ENCODE measurements at regions not wholly inside any gene's neighbourhood (a gene's known extent, or its start where the extent isn't known, plus 50 kb on each side); places are given as distances from the start of the nearest gene placed in this dataset.

DNA sequence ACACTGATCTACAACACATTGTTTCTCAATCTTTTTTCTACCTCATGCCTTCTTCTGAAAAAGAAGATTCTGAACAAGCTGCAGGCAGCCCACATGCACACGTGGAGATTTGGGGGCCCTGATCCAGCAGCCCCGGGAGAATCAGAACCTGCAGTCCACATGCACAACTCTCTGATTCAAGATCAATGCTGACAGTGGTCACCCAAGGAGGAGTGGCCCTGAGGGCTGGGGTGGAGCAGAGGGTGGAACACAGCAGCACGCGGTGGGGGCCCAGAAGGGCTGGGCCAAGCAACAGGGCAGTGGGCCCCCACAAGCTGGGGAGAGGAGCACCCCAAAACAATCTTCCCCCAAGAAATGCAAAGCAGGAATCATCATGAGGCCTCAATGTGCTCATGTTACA, 202.1 kb upstream of the NSMCE3 start:
- Histone ChIP-seq H3K4me2 (ENCODE audit: insufficient read depth in 1 of 2, low read depth in 2 of 2, low read length in 2 of 2) (no peak overlapping the region), H2AK5ac (ENCODE audit: low read depth, low read length) (no peak overlapping the region), H3K14ac (ENCODE audit: insufficient read length) (no peak overlapping the region), H2AFZ (ENCODE audit: low read length) (no peak overlapping the region), H3K27me3 (replicated peaks in 1 of 4; ENCODE audit: control insufficient read depth in 3 of 4, extremely low read depth in 1 of 4, insufficient read depth in 3 of 4, low read length in 3 of 4) (no peaks in the 10 kb centered on the region), H2BK12ac (ENCODE audit: low read depth, low read length) (no peak overlapping the region), H3K56ac (replicated peaks; ENCODE audit: insufficient read length, low read depth, low read length) (no peak overlapping the region), H4K91ac (replicated peaks; ENCODE audit: insufficient read length, low read length) (no peak overlapping the region), H3K23me2 (ENCODE audit: low read depth, low read length) (no peaks in the 10 kb centered on the region), H4K20me1 (replicated peaks in 1 of 2; ENCODE audit: control insufficient read depth in 1 of 2, insufficient read depth in 2 of 2, low read length in 2 of 2) (peaks cover 0 to 2% of the 10 kb centered on the region in 2 experiments), H4K8ac (ENCODE audit: extremely low read depth, insufficient read depth, low read length) (no peak overlapping the region), H4K5ac (ENCODE audit: insufficient read length, low read depth, low read length) (no peak overlapping the region), H2BK5ac (ENCODE audit: low read depth, low read length) (no peak overlapping the region; the same call in 1 of the 2 replicates), H3K23ac (ENCODE audit: insufficient read length) (no peak overlapping the region), H3K36me3 (ENCODE audit: control insufficient read depth in 2 of 4, insufficient read depth in 4 of 4, low read length in 3 of 4) (no peaks in the 10 kb centered on the region), H3K9me3 (ENCODE audit: insufficient read depth in 2 of 2, low read depth in 1 of 2, low read length in 1 of 2) (no peaks in the 10 kb centered on the region), H3K4ac (replicated peaks; ENCODE audit: insufficient read length, low read depth, low read length) (no peak overlapping the region), H3K79me2 (ENCODE audit: control insufficient read depth in 1 of 2, insufficient read depth in 2 of 2, low read length in 2 of 2) (no peaks in the 10 kb centered on the region; a peak in 1 of 4 replicates), H3K4me3 (ENCODE audit: extremely low read depth in 1 of 4, insufficient read depth in 2 of 4, low read depth in 3 of 4, low read length in 4 of 4) (no peak overlapping the region), H2BK15ac (ENCODE audit: low read length) (no peak overlapping the region), H3K18ac (ENCODE audit: extremely low read depth, low read length) (no peak overlapping the region; the same call in 1 of the 2 replicates), H3K9ac (replicated peaks in 1 of 4; ENCODE audit: extremely low read depth in 1 of 4, low read depth in 3 of 4, low read length in 3 of 4) (no peak overlapping the region), H2BK20ac (ENCODE audit: low read length) (no peak overlapping the region), H3K4me1 (replicated peaks in 1 of 4; ENCODE audit: control insufficient read depth in 3 of 4, insufficient read depth in 4 of 4, low read length in 3 of 4) (peaks cover 0 to 9% (median 1%) of the 10 kb centered on the region in 4 experiments; a peak in 6 of 7 replicates), H3K79me1 (ENCODE audit: low read depth, low read length) (peaks cover 4% of the 10 kb centered on the region; the same call in 1 of the 2 replicates), H3K27ac (ENCODE audit: low read depth, low read length) (no peak overlapping the region), H2BK120ac (replicated peaks; ENCODE audit: low read depth, low read length) (no peak overlapping the region)
- FAIRE-seq (no peak), DNase-seq (ENCODE audit: low read depth in 1 of 2, low spot score in 2 of 2) (no peak)
- WGBS, 2 experiments (ENCODE audit: extremely low coverage in 1 of 2, insufficient coverage in 1 of 2, insufficient read length in 1 of 2, insufficient replicate concordance in 2 of 2, low coverage in 1 of 2, low lambda C conversion rate in 2 of 2, missing lambda C conversion rate in 1 of 2), result 86% methylated on average over 3 of the region's 4 CpGs; no CpG with 5 or more reads in 1 of the 2 experiments
- POLR2A ChIA-PET (ENCODE audit: partially characterized antibody), result no interaction called here
- CTCF ChIA-PET (ENCODE audit: partially characterized antibody), result interaction anchor here (0.6 to 1.4 kb wide), 5 partner anchors 13 to 100 kb away, joined by 3 to 6 read pairs (median 5); no protein-coding TSS in a partner anchor
- no peak for TF ChIP-seq POLR2AphosphoS5 (IDR thresholded peaks at IDR 0.05; ENCODE audit: low read depth, low read length)
- no peak for TF ChIP-seq ASH2L (IDR thresholded peaks at IDR 0.05; ENCODE audit: low read length)
- TF ChIP-seq CTBP2 (IDR thresholded peaks at IDR 0.05; ENCODE audit: borderline replicate concordance, insufficient read depth, insufficient read length, low read length), result no peak
- no peak for TF ChIP-seq TEAD4 (IDR thresholded peaks at IDR 0.05; ENCODE audit: low read depth, low read length)
- no peak for TF ChIP-seq TAF7 (optimal IDR thresholded peaks at IDR 0.05; ENCODE audit: borderline replicate concordance, low read depth, low read length)
- TF ChIP-seq PHF8 (conservative IDR thresholded peaks at IDR 0.05; ENCODE audit: low read depth, low read length), result no peak
- no peak for TF ChIP-seq NRF1 (IDR thresholded peaks at IDR 0.05; ENCODE audit: low read depth, low read length)
- no peak for TF ChIP-seq SP1 (IDR thresholded peaks at IDR 0.05; ENCODE audit: low read depth, low read length)
- no peak for TF ChIP-seq KDM1A (IDR thresholded peaks at IDR 0.05; ENCODE audit: borderline replicate concordance, low read length)
- TF ChIP-seq POLR2A (IDR thresholded peaks at IDR 0.05; ENCODE audit: control extremely low read depth in 1 of 2, low read depth in 2 of 2, low read length in 2 of 2), result no peak
- no peak for TF ChIP-seq GTF2F1 (IDR thresholded peaks at IDR 0.05; ENCODE audit: borderline replicate concordance, low read depth, low read length)
- TF ChIP-seq, protein P1, sequence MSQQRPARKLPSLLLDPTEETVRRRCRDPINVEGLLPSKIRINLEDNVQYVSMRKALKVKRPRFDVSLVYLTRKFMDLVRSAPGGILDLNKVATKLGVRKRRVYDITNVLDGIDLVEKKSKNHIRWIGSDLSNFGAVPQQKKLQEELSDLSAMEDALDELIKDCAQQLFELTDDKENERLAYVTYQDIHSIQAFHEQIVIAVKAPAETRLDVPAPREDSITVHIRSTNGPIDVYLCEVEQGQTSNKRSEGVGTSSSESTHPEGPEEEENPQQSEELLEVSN (IDR thresholded peaks at IDR 0.05), result no peak
- TF ChIP-seq, protein P2, sequence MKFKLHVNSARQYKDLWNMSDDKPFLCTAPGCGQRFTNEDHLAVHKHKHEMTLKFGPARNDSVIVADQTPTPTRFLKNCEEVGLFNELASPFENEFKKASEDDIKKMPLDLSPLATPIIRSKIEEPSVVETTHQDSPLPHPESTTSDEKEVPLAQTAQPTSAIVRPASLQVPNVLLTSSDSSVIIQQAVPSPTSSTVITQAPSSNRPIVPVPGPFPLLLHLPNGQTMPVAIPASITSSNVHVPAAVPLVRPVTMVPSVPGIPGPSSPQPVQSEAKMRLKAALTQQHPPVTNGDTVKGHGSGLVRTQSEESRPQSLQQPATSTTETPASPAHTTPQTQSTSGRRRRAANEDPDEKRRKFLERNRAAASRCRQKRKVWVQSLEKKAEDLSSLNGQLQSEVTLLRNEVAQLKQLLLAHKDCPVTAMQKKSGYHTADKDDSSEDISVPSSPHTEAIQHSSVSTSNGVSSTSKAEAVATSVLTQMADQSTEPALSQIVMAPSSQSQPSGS (IDR thresholded peaks at IDR 0.05; ENCODE audit: low read length), result no peak

Measured in H1 (cell line).